H9 (cell line): ENCODE measurements at regions not wholly inside any gene's neighbourhood (a gene's known extent, or its start where the extent isn't known, plus 50 kb on each side); places are given as distances from the start of the nearest gene placed in this dataset.

Source experiments
- DNase-seq: peaks from one replicate; pipeline ENCODE4 v3.0.0-alpha.2; 2017
- H2AFZ ChIP-seq: one replicate; pipeline ENCODE4 v1.6.1; 2013; ENCODE audit warnings: mild to moderate bottlenecking, low read length, control low read depth, moderate library complexity
- H2AK5ac ChIP-seq: 2 replicates; pipeline ENCODE4 v1.6.1; 2013; ENCODE audit warnings: low read length, control low read depth, mixed read lengths; ENCODE audit not compliant: insufficient read length
- H2BK120ac ChIP-seq: one replicate; pipeline ENCODE4 v1.6.1; 2013; ENCODE audit warnings: low read depth, mild to moderate bottlenecking, low read length, control low read depth, inconsistent platforms; ENCODE audit not compliant: poor library complexity, severe bottlenecking
- H2BK12ac ChIP-seq: 2 replicates; pipeline ENCODE4 v1.6.1; 2013; ENCODE audit warnings: low read length, control low read depth, mixed read lengths, low read depth; ENCODE audit not compliant: insufficient read length
- H2BK15ac ChIP-seq: 2 replicates; pipeline ENCODE4 v1.6.1; 2013; ENCODE audit warnings: low read depth, low read length, control low read depth
- H2BK20ac ChIP-seq: one replicate; pipeline ENCODE4 v1.6.1; 2013; ENCODE audit warnings: low read depth, mild to moderate bottlenecking, low read length, control low read depth, inconsistent platforms; ENCODE audit not compliant: poor library complexity, severe bottlenecking
- H2BK5ac ChIP-seq: 2 replicates; pipeline ENCODE4 v1.6.1; 2013; ENCODE audit warnings: low read length, control low read depth, mixed read lengths; ENCODE audit not compliant: insufficient read length
- H3K14ac ChIP-seq: 2 replicates; pipeline ENCODE4 v1.6.1; 2013; ENCODE audit warnings: low read length, control low read depth; ENCODE audit not compliant: insufficient read depth
- H3K18ac ChIP-seq: 2 replicates; pipeline ENCODE4 v1.6.1; 2013; ENCODE audit warnings: low read depth, mild to moderate bottlenecking, mixed read lengths, low read length, control low read depth; ENCODE audit not compliant: insufficient read length
- H3K23ac ChIP-seq: 2 replicates; pipeline ENCODE4 v1.6.1; 2013; ENCODE audit warnings: low read length, control low read depth, mixed read lengths, low read depth; ENCODE audit not compliant: insufficient read length
- H3K23me2 ChIP-seq: 2 replicates; pipeline ENCODE4 v1.6.1; 2013; ENCODE audit warnings: low read depth, mild to moderate bottlenecking, mixed read lengths, low read length, control low read depth; ENCODE audit not compliant: insufficient read length, poor library complexity, severe bottlenecking
- H3K27ac ChIP-seq: 2 replicates; pipeline ENCODE4 v1.5.1; 2013; ENCODE audit warnings: low read length, control low read depth, mixed read lengths, low read depth; ENCODE audit not compliant: insufficient read length
- H3K27me3 ChIP-seq: 2 replicates; pipeline ENCODE4 v1.6.1; 2013; ENCODE audit warnings: low read length, control low read depth, inconsistent platforms; ENCODE audit not compliant: insufficient read depth
- H3K4ac ChIP-seq: 2 replicates; pipeline ENCODE4 v1.6.1; 2013; ENCODE audit warnings: low read depth, mild to moderate bottlenecking, control low read depth, inconsistent platforms, low read length, moderate library complexity
- H3K4me1 ChIP-seq: 2 replicates; pipeline ENCODE4 v1.6.1; 2013; ENCODE audit warnings: low read length, control low read depth, inconsistent platforms; ENCODE audit not compliant: insufficient read depth
- H3K4me2 ChIP-seq: 2 replicates; pipeline ENCODE4 v1.6.1; 2013; ENCODE audit warnings: low read length, control low read depth, mixed read lengths; ENCODE audit not compliant: insufficient read length, insufficient read depth
- H3K56ac ChIP-seq: 2 replicates; pipeline ENCODE4 v1.6.1; 2013; ENCODE audit warnings: low read depth, mild to moderate bottlenecking, mixed read lengths, low read length, control low read depth; ENCODE audit not compliant: insufficient read length
- H3K79me1 ChIP-seq: 2 replicates; pipeline ENCODE4 v1.6.1; 2013; ENCODE audit warnings: low read depth, mild to moderate bottlenecking, moderate library complexity, low read length, control low read depth, inconsistent platforms; ENCODE audit not compliant: insufficient read depth, poor library complexity, severe bottlenecking
- H3K79me2 ChIP-seq: 2 replicates; pipeline ENCODE4 v1.6.1; 2013; ENCODE audit warnings: low read length, control low read depth, inconsistent platforms; ENCODE audit not compliant: insufficient read depth
- H3K9ac ChIP-seq: 2 replicates; pipeline ENCODE4 v1.6.1; 2013; ENCODE audit warnings: low read length, control low read depth, mixed read lengths; ENCODE audit not compliant: insufficient read length; ENCODE audit errors: extremely low read depth
- H3K9me3 ChIP-seq: one replicate; pipeline ENCODE4 v1.6.1; 2013; ENCODE audit warnings: low read depth, low read length, inconsistent platforms; ENCODE audit not compliant: control insufficient read depth
- H3T11ph ChIP-seq: one replicate; pipeline ENCODE4 v1.6.1; 2013; ENCODE audit warnings: mild to moderate bottlenecking, low read length, control low read depth, inconsistent platforms
- H4K20me1 ChIP-seq: one replicate; pipeline ENCODE4 v1.6.1; 2013; ENCODE audit not compliant: control insufficient read depth, insufficient read length, insufficient read depth
- H4K5ac ChIP-seq: 2 replicates; pipeline ENCODE4 v1.6.1; 2013; ENCODE audit warnings: low read depth, mild to moderate bottlenecking, mixed read lengths, low read length, control low read depth; ENCODE audit not compliant: insufficient read length
- H4K8ac ChIP-seq: replicated peaks from 2 replicates; pipeline ENCODE4 v1.6.1; 2013; ENCODE audit warnings: low read length, control low read depth, mixed read lengths, low read depth; ENCODE audit not compliant: insufficient read length
- H4K91ac ChIP-seq: 2 replicates; pipeline ENCODE4 v1.6.1; 2013; ENCODE audit warnings: low read depth, mild to moderate bottlenecking, moderate library complexity, mixed read lengths, low read length, control low read depth; ENCODE audit not compliant: insufficient read length
- H3K27ac Mint-ChIP-seq, 3 experiments: 2 replicates in 2 of 3; 3 replicates in 1 of 3; pipeline ENCODE4 v1.8.0; 2020 to 2021; ENCODE audit warnings: mixed read lengths in 3 of 3, mild to moderate bottlenecking in 1 of 3, moderate library complexity in 1 of 3
- H3K27me3 Mint-ChIP-seq: 2 replicates; pipeline ENCODE4 v1.8.0; 2021; ENCODE audit warnings: low read depth, mild to moderate bottlenecking, moderate library complexity, mixed read lengths
- H3K36me3 Mint-ChIP-seq, 3 experiments: 2 replicates in 2 of 3; 3 replicates in 1 of 3; pipeline ENCODE4 v1.8.0; 2020 to 2021; ENCODE audit warnings: low read depth in 3 of 3, mixed read lengths in 3 of 3; ENCODE audit not compliant: insufficient read depth in 1 of 3
- H3K4me1 Mint-ChIP-seq, 2 experiments: 2 replicates each; pipeline ENCODE4 v1.8.0; 2020; ENCODE audit warnings: mixed read lengths in 2 of 2
- H3K4me3 Mint-ChIP-seq, 2 experiments: 2 replicates in 1 of 2; 3 replicates in 1 of 2; pipeline ENCODE4 v1.8.0; 2020 to 2021; ENCODE audit warnings: mild to moderate bottlenecking in 2 of 2, mixed read lengths in 2 of 2, moderate library complexity in 1 of 2
- H3K9me3 Mint-ChIP-seq, 2 experiments: 2 replicates in 1 of 2; 3 replicates in 1 of 2; pipeline ENCODE4 v1.8.0; 2020; ENCODE audit warnings: mild to moderate bottlenecking in 2 of 2, mixed read lengths in 2 of 2, moderate library complexity in 1 of 2
- WGBS: extraction: QIAGEN DNeasy Blood & Tissue Kit; methylation state at CpG from one replicate; pipeline ENCODE4 v1.1.7; 2013; ENCODE audit warnings: missing lambda C conversion rate, low lambda C conversion rate, mixed read lengths; ENCODE audit not compliant: insufficient read length; ENCODE audit errors: extremely low coverage; 5-methylcytosine and 5-hydroxymethylcytosine counted together
- TF ChIP-seq, protein P1 (sequence below): fragments of 200-600 bp; sonication (generic); conservative IDR thresholded peaks from 3 replicates; pipeline ENCODE4 v1.8.0; 2021; ENCODE audit warnings: antibody characterized with exemption, mild to moderate bottlenecking

DNA sequence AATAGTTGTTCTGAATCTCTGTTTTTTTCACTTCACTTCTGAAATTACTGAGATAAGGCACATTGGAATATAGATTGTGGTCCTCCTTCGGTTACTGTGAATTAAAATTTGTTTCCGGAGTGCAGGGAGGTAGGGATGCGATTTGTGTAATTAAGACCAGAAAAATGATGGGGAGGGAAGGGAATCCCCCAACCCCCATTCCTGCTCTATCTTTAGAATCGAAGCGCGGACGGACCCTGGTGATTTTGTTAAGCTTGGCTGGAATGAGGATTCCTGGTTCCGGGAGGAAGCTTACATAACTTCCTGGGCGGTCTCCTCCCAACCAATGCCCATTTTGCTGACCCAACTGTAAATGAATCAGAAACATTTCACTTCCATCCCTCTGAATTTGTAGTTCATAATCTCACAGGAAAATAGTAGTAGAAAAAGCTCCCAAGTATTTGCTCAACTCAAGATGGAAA is 220.1 kb upstream of the MSX2 start:
- H2AFZ ChIP-seq: no peak overlapping the region
- H3K4me3 Mint-ChIP-seq: no peak overlapping the region

More for the DNA sequence above, 220.1 kb upstream of the MSX2 start:
- no peak overlapping the region for H4K5ac ChIP-seq
- no peak overlapping the region for H3K27ac ChIP-seq
- H3K18ac ChIP-seq: no peak overlapping the region
- no peak overlapping the region for H2BK5ac ChIP-seq
- no CpG with 5 or more reads among the region's 9 CpGs for WGBS
- H3K56ac ChIP-seq: no peak overlapping the region
- no peaks in the 10 kb centered on the region for H3K23me2 ChIP-seq
- Mint-ChIP-seq H3K9me3 (peaks cover 14 to 16% of the 10 kb centered on the region in 2 experiments), H3K4me1 (no peaks in the 10 kb centered on the region; a peak in 1 of 4 replicates), H3K36me3 (peaks cover 4 to 12% (median 6%) of the 10 kb centered on the region in 3 experiments; a peak in 5 of 7 replicates), H3K27me3 (peaks cover 17% of the 10 kb centered on the region), H3K27ac (no peak overlapping the region)
- H4K20me1 ChIP-seq: no peaks in the 10 kb centered on the region
- TF ChIP-seq, protein P1, sequence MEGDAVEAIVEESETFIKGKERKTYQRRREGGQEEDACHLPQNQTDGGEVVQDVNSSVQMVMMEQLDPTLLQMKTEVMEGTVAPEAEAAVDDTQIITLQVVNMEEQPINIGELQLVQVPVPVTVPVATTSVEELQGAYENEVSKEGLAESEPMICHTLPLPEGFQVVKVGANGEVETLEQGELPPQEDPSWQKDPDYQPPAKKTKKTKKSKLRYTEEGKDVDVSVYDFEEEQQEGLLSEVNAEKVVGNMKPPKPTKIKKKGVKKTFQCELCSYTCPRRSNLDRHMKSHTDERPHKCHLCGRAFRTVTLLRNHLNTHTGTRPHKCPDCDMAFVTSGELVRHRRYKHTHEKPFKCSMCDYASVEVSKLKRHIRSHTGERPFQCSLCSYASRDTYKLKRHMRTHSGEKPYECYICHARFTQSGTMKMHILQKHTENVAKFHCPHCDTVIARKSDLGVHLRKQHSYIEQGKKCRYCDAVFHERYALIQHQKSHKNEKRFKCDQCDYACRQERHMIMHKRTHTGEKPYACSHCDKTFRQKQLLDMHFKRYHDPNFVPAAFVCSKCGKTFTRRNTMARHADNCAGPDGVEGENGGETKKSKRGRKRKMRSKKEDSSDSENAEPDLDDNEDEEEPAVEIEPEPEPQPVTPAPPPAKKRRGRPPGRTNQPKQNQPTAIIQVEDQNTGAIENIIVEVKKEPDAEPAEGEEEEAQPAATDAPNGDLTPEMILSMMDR: no peak
- H2BK15ac ChIP-seq: no peak overlapping the region
- H2BK120ac ChIP-seq: no peak overlapping the region
- H3K9ac ChIP-seq: no peak overlapping the region
- no peaks in the 10 kb centered on the region for H3K9me3 ChIP-seq
- DNase-seq: no peak
- H2BK12ac ChIP-seq: no peak overlapping the region
- H3K79me2 ChIP-seq: no peaks in the 10 kb centered on the region
- H2AK5ac ChIP-seq: no peak overlapping the region
- H2BK20ac ChIP-seq: no peak overlapping the region
- H3K79me1 ChIP-seq: no peaks in the 10 kb centered on the region
- H3K4me2 ChIP-seq: no peak overlapping the region
- no peak overlapping the region for H3K4ac ChIP-seq
- H3K23ac ChIP-seq: no peak overlapping the region
- no peak overlapping the region for H3T11ph ChIP-seq
- no peak overlapping the region for H4K91ac ChIP-seq
- no peak overlapping the region for H4K8ac ChIP-seq
- no peaks in the 10 kb centered on the region for H3K27me3 ChIP-seq
- no peaks in the 10 kb centered on the region for H3K4me1 ChIP-seq
- H3K14ac ChIP-seq: no peak overlapping the region
